ENCODE measurements at regions not wholly inside any gene's neighbourhood (a gene's known extent, or its start where the extent isn't known, plus 50 kb on each side); places are given as distances from the start of the nearest gene placed in this dataset.

DNA sequence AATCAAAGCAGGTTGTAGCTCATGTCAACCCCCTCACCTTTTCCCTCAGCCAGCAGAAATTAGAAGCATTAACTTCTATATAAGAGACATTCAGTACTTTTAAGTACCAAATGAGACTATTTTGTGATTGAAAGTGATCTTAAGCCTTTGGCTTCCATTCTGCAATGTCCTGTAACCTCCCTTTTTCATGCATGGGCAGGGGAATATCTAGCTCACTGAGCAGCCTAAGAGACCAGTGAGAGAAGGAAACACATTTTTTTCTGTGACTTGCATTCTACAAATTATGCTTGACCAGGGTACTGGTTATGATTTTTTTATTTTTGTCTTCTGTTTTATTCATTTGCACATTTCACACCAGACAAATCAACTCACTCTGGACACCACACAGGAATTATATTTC is 369.6 kb downstream of the KCTD12 start:
- DNase-seq (ENCODE audit: low read depth): no peak

DNA sequence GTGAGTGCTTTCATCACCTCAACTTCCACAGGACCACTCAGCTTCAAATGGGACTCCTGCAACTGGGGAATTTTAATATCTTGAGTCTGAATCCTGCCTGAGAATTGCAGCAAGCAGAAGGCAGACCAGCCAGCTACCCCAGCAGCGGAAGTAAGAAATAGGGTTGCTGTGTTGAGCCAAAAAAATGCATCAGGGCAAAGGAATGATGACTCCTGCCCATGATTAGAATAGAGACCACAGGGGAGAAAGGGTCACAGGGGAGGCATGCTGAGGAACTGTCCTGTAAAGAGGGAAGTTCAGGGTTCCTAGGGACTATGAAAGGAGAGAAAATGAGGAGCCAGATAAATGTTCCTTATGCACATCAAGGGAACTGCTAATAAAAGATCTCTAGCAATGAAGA is 370.2 kb downstream of the KCTD12 start:
- DNase-seq (ENCODE audit: low read depth): no peak

DNA sequence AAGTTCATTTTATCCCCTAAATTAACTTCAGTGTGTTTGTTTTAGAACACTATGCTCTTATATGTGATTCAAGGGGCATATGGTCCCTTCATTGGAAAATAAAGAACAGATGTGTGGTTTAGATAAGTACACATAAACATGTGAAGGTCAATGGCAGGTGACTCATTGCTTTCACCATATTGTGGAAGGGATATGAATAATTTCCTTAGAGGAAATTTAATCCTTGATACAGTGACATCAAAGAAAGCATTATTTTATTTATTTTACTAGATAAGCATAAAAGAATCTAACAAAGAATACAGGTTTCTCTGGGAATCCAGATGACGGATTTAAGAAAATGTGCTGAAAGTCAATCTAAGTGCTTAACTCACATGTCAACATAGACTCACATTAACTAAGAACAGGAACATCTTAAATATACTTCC is 373.5 kb downstream of the KCTD12 start:
- DNase-seq (ENCODE audit: low read depth): no peak

DNA sequence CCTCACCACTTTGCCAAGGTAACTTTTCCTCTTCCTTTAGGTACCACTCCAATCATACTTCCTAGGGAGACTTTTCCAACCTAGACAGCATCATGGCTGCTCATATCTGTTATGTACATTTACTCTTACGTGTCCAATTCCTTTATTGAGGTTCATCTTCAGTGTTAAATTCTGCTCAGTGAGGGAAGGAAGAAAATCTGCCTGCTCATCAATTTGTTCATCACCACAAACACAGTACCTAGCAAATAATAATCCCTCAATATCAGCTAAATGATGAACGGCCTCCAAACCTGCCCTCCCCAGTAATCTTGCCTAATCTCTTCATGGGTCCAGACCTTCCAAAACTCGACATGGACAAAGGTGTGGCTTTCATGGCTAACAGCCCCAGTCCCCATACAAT is 380.8 kb downstream of the KCTD12 start:
- no peak for DNase-seq (ENCODE audit: low read depth)

DNA sequence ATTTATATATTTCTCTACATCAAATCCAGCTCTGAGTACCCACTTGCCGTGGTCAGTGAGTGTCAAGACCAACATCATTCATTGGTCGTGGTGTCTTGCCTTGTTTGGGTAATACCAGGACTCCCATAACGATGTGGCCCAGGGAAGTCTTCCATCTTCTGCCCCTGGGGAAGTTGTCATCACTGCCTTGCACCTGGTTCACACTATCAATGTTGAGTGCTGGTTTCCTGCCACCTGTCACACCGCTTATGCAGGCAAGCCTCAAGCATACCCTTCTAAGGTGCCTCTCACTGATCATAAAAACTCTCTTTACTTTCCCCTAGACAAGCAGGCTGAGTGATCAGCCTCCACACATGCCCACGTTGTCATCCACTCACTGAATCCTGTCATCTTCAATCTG is 382.4 kb downstream of the KCTD12 start:
- DNase-seq (ENCODE audit: low read depth): no peak

DNA sequence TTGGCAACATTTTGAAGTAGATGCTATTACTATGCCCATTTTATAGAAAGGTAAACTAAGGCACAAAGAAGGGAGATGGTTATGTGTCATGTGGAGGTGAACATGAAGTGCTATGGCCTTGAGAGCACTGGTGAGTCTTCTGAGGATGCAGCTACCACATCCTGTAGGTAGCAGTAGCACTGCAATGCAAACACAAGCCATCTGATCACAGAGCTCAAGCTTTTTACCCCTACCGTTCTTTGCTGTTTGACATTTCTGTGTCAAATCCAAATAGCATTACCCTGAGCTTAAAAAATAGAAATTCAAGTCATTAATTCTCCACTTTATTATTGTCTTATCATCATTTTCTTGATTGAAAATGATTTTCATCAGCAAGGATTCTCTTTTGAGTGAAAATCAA is 382.9 kb downstream of the KCTD12 start:
- no peak for DNase-seq (ENCODE audit: low read depth)

DNA sequence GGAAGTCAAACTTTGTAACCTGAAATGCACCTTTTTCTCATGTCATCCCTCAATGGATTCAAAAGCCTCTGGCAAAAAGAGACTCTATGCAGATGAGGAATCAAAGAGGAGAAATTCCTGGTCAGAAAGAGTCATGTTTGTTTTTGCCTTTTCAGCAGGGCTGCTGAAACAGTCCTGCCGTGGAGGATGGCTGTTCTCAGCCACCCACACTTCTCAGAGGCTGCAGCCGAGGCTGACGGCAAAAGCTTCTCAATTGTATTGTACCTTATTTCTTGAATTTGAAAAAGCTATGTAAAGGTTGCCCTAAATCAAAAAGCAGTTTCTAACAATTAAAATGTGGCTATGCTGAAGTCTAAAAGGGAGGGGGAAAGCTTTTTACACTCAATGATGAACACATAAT is 385.3 kb downstream of the KCTD12 start:
- no peak for DNase-seq (ENCODE audit: low read depth)

DNA sequence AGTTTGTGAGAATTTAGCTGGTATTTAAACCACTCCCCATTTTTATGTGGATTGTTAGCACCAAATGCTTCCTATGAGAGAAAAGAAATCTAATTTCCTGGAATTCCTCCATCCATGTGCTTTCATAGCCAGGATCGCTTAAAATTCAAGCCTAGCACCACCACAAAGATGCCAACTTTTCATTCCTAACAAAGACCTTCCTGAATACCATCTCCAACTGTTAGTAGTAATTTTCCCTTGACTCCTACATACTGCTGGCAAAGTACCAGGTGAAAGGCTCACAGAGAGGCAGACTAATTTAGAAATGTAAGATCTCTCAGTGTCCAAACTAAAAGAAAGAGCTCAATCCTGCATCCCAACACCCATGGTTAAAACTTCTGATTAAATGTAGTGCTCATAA is 386.3 kb downstream of the KCTD12 start:
- no peak for DNase-seq (ENCODE audit: low read depth)

DNA sequence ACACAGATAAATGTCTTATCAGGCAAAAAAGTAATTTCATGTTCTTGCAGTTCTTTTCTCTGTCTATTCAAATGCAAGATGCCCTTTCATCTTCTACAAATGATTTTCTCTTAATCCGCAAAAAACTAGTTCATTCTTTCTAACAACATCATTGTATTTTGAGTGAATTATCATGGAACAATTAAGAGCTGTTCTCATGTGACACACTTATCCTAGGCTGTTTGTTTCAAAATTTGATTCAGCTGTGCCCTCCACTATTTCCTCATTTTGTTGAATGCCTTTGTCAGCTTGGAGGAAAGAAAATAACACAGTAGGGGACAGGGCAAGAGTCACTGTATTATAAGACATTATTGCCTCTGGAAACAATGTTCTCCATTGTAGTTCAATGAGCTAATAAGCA is 396.9 kb downstream of the KCTD12 start:
- DNase-seq (ENCODE audit: low read depth): no peak

DNA sequence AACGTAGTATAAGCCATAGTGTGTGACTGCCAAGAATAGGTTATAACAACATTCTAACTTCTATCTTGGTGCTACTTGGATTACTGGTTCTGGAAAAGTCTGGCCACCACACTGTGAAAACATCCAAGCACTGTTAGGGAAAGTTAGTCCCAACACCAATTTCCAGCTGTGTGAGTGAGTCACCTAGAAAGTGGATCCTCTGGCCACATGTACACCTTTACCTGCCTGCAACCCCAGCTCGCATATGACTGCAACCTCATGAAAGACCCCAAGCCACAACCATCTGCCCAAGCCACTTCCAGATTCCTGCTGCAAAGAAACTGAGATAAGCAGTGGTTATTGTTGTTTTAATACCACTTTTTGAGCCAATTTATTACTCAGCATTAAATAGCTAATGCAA is 404.5 kb downstream of the KCTD12 start:
- DNase-seq (ENCODE audit: low read depth): no peak

DNA sequence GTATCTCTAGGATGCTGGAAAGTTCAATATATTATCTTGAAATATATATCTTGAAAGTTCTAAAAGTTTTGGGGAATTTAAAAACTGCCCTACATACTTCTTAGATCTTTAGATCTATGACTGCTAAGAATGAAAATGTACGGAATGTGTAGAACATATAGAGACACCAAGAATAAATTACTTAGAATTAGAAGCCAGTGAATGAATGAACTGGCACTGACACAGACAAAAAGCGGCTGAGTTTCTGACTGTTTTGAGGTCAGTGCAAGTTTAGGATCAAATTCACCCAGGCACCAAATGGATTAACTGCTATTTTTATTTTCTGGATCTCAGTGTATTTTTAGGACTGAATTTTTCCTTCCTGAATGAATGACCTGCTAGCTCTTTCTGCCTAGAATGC is 411.2 kb downstream of the KCTD12 start:
- no peak for DNase-seq (ENCODE audit: low read depth)

DNA sequence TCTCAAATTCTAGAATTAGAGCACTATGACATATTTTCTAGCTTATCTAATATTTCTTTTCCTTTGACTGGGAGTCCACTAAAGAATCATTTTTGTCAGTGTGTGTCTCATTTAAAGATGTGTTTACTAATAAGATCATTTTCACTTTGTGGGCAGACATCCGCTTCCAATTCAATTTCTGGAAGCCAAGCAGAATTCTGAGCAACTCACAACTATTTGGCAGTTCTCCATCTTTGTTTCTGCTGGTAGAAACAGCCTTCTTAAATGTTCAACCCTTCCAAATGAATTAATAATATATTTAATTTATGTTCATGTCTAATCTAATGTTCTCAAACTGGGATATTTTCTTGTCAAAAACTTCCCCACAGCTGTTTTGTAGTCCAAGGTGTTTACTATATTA is 411.8 kb downstream of the KCTD12 start:
- DNase-seq (ENCODE audit: low read depth): no peak

DNA sequence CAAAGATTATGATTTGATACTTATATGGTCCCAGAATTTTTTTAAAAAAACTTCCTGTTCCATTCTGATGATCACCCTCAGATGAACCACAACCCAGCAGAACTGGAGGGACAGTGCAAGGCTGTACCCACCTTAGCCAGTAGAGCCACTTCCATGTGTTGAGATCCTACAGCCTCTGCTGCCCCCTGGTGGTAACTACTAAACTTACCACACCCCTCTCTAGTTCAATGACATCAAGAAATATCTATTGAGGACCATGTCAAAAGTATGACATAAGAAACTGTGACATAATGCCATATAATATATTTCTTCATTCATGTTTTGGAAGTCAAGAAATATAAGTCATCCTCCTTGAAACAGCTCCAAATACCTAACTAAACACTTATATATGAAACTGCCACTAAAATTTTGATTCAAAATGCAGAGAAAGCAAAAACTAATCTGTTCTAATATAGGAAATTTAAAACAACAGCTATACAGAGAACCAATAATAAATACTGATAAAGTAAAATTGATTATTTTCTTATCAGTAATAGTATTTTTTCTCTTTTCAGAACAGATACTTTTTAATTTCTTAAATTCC is 412.6 kb downstream of the KCTD12 start:
- DNase-seq (ENCODE audit: low read depth): peak; percentile 43

DNA sequence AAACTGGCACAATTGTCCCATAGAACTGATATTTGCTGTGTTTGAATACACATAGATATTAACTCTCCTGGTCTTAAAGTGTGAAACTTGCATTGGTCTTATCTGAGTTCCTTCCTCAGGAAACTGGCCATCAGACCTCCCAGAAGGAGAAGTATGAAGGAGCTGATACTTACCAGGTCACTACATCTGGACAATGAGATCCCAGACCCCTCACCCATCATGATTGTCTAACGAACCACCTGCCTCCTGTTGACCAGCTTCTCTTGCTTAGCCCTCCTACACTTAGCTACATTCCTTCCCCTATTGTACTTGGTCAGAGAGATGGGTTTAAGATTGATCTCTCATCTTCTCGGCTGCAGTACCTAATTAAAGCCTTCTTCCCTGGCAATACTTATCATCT is 413.3 kb downstream of the KCTD12 start:
- no peak for DNase-seq (ENCODE audit: low read depth)

DNA sequence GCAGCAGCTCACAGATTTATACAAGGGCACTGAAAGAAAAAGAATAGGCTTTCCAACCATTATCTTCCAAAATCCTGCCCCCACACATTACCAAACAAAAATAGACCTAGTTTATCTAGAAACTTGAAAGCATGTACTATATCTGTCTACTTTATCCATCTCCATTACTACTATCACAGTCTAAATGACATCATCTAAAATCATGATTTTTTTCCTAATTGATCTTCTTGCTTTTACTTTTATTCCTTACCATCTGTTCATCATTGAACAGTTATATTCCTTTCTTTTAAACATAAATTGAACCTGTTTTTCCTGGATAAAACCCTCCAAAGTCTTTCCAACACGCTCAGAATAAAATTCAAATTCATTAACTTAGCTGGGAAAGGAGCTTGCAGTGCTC is 414.7 kb downstream of the KCTD12 start:
- DNase-seq (ENCODE audit: low read depth): no peak

DNA sequence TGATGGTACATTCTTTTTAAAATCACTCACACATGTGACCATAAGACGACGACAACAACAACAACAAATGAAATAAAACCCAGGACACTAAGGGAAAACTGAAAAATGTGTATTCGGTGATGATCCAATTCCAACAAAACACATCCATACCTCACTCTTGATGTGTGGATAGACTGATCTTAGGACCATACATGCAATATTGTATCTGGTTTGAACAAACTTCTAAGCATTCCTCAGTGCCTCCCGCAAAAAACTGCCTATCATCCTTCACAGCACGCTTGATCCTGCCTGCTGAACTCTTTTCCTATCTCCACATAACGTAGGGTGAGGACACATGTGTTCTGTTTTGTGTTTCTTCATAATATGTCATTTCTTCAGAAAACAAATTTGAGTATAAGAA is 415.2 kb downstream of the KCTD12 start:
- DNase-seq (ENCODE audit: low read depth): no peak

DNA sequence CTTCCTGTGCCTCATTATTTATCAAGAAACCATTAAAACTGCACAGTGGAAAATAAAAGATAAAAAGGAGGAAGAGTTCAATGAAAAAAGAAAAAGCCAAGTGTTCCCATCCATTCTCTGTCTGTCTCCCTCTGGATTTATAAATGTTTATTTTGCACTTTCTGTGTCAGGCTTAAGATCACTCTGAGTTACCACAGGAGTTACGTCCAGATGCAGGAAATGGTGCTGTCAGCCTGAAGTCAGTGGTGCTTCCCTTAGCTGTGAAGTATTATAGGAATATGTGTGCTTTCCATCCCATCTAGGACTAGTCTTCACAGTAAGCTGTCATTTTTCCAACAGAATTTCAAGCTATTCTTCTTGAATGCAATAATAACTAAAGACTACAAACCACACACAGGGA is 420.2 kb downstream of the KCTD12 start:
- DNase-seq (ENCODE audit: low read depth): no peak

DNA sequence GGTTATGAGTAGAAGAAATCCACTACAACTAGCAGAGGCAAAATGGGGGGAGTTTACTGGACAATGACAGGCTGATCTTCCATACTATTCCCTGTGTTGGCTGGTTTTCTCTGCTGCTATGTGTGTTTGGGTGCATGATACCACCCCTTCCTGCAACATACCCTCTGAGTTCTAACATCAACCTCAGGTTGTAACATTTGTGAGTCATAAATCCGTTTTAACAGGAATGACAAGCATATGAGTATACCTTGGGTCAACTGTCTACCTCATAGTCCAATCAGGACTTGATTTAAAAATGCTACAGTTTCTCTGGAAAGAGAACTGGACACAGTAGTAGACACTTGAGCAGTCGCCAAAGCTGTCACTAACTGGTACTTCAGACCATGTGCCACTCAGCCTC is 422.9 kb downstream of the KCTD12 start:
- no peak for DNase-seq (ENCODE audit: low read depth)

DNA sequence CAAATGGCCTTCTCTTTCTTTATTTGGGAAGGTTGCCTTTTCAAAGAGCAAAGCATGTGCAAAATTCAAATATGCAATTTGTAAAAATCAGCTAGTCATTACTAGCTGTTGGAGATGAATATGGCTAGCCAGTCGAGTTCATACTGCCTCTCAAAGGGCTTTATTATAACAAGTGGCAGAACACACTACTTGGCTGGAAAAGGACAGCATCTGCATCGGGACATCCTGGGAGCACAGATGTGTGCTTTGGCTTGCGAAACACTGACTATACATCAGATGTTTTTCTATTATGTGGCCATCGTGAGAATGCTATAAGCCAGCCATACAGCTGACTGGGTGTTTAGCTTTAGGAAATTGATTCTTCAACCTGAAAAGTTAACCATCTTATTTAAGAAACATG is 424.2 kb downstream of the KCTD12 start:
- DNase-seq (ENCODE audit: low read depth): no peak

DNA sequence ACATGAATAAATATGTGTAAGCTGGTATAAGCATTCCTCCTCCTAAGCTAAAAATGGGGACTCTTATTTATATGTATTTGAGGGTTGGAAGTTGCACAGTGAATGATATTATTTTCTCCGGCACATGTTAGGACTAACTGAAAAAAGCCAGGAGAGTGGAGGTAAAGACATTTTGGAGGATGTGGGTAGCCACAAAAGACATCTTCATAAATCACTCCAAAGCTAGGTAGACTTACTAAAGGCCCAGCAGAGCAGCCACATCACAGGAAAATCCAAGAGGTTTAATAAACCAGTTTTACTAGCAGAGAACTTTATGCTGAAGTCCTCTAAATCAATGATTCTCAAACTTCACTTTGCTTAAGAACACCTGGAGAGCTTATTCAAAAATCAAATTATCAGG is 424.7 kb downstream of the KCTD12 start:
- no peak for DNase-seq (ENCODE audit: low read depth)

DNA sequence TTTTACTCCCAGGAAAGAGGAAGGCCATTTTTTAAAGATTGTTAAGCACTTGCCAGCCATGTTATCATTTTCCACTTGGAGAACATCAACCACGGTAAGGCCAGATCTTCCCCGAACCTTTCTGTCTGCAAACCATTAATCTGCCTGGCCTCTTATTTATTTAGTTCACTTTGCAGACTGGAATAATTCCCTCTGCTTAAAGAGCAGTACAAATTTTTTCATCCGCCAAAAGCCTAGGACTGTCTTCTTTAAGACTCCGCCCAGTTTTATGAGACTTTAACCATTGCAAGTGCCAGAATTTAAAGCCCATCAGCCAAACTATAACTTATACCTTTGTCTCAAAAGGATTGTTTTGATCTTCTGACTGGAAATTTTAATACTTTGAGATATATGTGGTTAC is 426.3 kb downstream of the KCTD12 start:
- DNase-seq (ENCODE audit: low read depth): no peak

DNA sequence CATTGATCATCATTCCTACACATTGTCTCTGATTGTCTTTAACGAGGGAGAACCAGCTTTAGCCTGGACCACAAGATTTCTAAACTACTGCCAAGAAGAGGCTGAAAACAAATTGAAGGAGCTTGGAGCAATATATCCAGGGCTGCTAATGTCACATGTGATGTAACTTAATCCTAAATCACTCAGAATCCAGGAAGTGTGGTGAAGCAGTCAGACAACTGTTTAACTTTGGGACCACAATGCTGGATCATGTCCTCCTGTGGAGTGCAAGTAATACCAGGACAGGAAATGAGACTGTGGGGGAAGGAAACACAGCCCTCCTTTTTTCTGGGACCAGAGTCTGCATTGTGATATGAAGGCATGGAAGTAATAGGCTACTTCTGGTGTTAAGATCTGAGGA is 430.2 kb downstream of the KCTD12 start:
- DNase-seq (ENCODE audit: low read depth): no peak

DNA sequence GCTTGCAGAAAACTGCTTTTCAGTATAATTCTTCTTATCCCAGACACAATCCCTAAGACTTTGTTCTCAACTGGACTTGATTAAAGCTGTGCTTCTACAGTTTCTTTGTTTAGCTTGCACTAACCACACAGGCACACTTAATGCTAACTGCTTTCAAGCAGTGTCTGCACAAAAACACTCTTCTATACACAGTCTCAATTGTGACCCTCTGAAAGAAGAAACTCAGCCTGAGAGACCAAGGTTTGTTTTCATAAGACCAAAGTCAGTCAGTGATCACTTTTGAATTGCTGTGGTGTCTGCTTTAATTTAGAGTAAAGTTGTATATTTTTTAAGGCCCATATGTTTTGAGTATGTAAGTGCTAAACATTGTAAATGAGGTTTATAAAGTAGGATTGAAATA is 431.2 kb downstream of the KCTD12 start:
- no peak for DNase-seq (ENCODE audit: low read depth)

DNA sequence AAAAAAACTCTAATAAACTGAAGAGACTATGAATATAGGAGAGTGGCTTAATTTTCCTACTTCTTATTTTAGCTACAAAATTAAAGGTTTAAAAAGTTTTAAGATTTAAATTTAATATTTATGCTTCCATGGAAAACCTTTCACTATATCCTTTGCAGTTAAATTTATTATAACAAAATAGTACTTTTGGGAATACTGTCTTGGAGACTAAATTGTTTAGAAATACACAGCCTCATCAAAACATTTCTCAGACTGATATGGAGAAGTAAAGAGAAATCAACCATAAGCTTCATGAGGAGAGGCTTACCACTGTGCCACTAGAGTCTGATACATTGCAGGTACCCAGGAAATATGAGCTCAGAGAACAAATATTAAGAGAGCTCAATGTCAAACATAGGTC is 436.5 kb downstream of the KCTD12 start:
- no peak for DNase-seq (ENCODE audit: low read depth)

DNA sequence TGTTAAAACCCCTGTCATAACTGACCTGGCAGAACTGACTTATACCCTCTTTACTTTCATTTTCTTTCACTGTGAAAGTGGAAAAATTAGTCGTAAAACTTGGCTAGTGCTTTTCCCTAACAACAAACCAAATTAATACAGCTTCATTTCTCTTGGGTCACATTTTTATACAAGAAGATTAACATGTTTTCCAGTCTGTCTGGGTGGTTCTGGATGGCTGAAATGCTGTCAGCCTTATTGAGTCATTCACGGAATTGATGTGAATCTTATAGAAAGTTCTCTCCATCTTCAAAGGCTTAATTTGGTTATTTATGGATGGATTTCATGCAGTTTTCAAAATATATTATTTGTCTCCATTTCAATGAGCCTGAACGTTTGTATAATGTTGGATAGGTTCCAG is 440.0 kb downstream of the KCTD12 start:
- no peak for DNase-seq (ENCODE audit: low read depth)
